ENCODE measurements at regions not wholly inside any gene's neighbourhood (a gene's known extent, or its start where the extent isn't known, plus 50 kb on each side); places are given as distances from the start of the nearest gene placed in this dataset.

- TF ChIP-seq CTCF (IDR thresholded peaks at IDR 0.05), result no peak
These were observed 253.6 kb downstream of the RNF144B start for GRCh38 chr6:18640754-18641153.

GRCh38 chr6:18654821-18655220 lies 267.7 kb downstream of the RNF144B start:
- TF ChIP-seq CTCF (IDR thresholded peaks at IDR 0.05), result no peak

GRCh38 chr6:18656506-18656905 lies 269.4 kb downstream of the RNF144B start:
- no peak for TF ChIP-seq CTCF (IDR thresholded peaks at IDR 0.05)

- no peak for TF ChIP-seq CTCF (IDR thresholded peaks at IDR 0.05)
These were observed 275.9 kb downstream of the RNF144B start for GRCh38 chr6:18663011-18663410.

GRCh38 chr6:18664401-18664800 lies 277.3 kb downstream of the RNF144B start:
- TF ChIP-seq CTCF (IDR thresholded peaks at IDR 0.05), result no peak

- TF ChIP-seq CTCF (IDR thresholded peaks at IDR 0.05), result no peak
These were observed 280.5 kb downstream of the RNF144B start for GRCh38 chr6:18667612-18668011.

GRCh38 chr6:18668994-18669393 lies 281.8 kb downstream of the RNF144B start:
- no peak for TF ChIP-seq CTCF (IDR thresholded peaks at IDR 0.05)

GRCh38 chr6:18672852-18673251 lies 285.7 kb downstream of the RNF144B start:
- no peak for TF ChIP-seq CTCF (IDR thresholded peaks at IDR 0.05)
